GM21447 (cell line): ENCODE measurements at regions not wholly inside any gene's neighbourhood (a gene's known extent, or its start where the extent isn't known, plus 50 kb on each side); places are given as distances from the start of the nearest gene placed in this dataset.
A peak's percentile ranks its signal among the peaks of the same experiment; 100 is the strongest.
"Not testable (repeated sequence)": the region's sequence is repeated elsewhere in the genome, so short reads cannot be mapped to it uniquely, and the experiment has no call there.

ENCODE experiments used
- ATAC-seq: cut with Tn5 transposase; IDR thresholded peaks from one replicate; pipeline ENCODE4 v1.9.1; 2021; ENCODE audit not compliant: unreplicated experiment

DNA sequence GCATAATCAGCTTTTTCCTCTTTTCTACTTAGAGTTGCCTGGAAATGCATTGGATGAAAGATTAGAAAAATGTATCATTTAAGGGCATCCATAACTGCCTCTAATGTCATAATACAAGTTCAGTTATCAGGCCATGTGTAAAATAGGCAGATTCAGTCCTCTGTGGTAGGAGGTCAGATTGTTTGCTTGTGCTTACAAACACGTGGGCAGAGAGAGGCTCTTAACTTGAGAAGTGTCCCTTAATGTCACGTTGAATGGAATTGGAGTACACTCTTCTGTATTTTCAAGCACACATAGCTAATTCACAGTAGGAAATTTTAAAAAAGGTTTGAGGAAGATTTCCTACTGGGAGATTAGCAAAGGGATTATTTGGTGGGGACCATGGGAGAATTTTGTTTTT is 359.8 kb upstream of the MTPN start:
- ATAC-seq: no peak

DNA sequence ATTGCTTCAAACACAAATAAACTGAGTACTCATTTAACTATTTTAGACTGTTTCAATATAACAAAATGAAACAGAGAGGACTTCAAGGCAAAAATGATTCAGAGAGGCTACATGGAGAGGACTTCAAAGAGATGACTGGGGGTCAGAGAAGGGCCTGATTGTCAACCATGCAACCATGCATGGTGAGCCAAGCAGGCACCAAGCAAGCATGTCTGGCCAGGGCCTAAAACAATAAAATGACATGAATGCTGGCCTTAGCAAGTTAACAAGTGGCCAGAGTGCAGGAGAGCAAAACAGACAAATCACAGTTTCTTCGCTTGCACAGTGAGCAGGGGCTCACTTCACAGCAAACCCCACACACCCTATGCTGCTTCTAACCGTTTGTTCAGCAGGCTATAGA is 356.5 kb upstream of the MTPN start:
- no peak for ATAC-seq

DNA sequence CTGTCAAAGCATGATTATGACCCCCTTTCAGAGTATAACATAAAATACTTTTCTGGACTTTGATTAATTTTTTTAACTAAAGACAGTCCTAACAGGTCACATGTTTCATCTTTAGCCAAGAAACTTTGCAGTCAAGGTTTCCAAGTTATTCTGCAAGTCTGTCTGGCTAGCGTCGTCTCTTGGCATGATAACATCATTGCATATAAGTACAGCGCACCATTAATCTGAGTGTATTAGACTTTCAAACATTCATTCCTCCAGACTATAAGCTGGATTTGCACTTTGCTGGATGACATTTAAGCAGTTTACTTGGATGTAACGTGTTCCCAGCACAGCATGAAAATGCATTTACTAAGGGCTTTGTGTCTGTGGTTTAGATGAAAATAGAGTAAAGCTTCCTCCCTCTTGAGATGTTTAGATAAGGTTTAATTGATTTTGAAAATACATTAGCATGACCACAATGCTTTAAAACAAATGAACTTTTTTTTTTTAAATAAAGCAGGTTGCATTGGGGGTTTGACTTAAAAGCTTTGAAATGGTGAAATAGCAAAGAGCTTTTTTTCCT is 349.0 kb upstream of the MTPN start:
- ATAC-seq: no peak

DNA sequence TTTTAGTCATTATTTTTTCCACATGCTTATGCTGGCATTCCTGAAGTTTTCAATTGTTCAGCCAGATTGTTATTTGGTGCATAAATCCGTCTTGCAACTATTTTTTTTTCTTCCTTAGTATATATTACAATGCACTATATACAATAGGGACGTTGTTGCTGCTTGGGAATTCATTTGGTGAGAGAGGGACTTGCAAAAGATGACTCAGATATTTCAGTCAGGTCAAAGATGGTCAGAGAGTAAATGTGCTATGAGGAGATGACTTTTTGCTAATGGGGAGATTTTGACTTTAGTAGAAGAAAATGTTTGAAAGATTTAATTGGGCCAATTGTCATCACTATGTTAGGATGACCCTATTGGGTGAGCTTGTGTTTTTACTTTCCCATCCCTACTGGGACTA is 348.4 kb upstream of the MTPN start:
- ATAC-seq: no peak

DNA sequence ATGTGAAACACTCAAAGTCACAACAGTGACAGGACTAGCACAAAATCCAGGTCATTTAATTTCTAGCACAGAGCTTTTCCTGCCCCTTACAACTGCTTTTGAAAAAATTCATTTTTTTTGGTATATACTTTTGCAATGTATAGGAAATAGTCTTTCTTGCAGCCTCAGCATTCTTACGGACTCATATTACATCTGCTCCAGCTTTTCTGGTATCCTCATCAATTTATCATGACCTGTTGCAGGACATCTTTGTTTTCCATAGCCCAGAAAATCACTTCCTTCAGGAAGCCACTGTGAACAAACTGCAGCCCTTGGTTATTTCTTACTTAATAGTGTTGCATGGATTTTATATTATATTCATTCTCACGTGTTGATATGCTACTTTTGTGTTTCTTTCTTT is 347.9 kb upstream of the MTPN start:
- ATAC-seq: no peak

DNA sequence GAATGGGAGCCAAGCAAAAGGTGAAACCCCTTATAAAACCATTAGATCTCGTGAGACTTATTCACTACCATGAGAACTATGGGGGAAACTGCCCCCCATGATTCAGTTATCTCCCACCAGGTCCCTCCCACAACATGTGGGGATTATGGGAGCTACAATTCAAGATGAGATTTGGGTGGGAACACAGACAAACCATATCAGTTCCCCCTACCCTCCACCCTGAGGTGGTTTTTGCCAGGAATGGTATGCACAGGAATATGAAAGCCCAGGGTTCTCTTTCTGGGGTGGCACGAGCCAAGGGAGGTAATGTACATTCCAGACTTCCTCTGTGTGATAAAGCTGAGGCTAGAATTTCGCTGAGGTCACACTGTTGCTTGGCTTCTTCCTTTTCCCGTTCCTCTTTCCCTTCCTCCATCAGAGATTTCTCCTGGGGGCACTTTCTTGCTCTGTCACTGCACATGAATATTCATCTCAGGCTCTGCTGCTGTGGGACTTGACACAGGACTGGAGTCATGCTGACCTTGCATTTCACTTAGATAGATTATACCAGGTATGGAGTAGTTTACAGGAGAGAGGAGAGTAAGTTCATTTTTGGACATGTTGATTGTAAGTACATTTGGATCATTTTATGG is 347.0 kb upstream of the MTPN start:
- ATAC-seq: no peak

DNA sequence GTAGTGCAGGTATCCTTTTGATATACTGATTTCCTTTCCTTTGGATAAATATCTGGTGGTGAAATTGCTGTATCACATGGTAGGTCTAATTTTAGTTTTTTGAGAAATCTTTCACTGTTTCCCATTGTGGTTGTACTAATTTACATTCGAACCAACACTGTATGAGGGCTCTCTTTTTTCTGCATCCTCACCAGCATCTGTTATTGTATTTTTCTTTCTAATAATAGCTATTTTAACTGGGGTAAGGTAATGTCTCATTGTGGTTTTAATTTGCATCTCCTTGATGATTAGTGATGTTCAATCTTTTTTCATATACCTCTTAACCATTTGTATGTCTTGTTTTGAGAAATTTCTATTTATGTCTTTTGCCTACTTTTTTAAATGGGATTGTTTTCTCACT is 335.4 kb upstream of the MTPN start:
- ATAC-seq: no peak

DNA sequence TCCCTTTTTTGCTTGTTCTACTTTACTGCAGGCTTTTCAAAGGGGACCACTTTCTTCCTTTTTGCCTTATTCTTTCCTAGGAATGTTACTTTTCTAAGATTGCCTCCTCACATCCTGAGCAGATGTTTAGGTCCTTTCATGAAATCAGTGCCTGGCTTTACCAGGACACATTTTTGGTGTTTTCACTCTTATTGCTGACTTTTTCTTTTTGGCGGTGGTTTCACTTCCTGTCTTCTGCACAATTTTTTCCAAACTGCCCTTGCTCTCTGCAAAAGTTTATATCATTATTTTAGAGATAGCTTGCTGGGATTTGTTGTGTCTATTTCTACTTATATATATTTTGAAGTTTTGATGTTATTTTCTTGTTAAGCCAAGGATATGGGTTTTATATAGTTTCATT is 332.2 kb upstream of the MTPN start:
- ATAC-seq: no peak

DNA sequence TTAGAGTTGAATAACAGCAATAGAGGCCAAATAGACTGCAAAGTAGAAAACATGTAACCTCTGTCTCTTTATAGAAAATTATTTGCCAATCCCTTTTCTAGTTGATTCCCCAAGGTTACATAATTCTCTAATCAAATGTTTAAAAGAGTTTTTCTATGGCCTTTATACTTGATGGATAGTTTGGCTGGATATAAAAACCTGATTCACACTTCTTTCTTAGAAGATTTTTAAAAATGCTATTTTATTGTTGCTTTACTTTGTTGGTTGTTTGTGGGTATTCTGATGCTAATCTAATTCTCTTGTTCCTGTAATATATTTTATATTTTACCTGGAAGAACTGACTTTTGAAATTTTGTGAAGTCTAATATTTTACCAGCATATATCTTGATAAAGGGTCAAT is 331.1 kb upstream of the MTPN start:
- no peak for ATAC-seq

DNA sequence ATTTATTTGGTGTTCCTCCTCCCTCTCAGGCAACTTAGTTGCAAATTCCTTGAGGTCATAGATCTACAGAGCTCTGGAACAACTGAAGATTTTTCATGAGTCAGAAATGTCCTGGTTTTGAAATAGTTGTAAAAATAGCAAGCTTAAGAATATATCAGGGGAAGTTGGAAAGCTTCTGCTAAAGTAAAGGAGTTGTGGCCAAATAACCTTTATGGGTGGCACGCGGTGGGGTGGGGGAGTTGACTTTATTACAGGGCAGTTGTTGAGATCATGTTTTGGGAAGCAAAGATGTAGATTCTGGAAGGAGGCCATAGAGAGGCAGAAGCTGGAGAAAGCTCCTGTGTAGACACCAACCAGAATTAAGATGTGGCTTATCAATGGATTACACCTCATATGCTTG is 326.0 kb upstream of the MTPN start:
- ATAC-seq: no peak

DNA sequence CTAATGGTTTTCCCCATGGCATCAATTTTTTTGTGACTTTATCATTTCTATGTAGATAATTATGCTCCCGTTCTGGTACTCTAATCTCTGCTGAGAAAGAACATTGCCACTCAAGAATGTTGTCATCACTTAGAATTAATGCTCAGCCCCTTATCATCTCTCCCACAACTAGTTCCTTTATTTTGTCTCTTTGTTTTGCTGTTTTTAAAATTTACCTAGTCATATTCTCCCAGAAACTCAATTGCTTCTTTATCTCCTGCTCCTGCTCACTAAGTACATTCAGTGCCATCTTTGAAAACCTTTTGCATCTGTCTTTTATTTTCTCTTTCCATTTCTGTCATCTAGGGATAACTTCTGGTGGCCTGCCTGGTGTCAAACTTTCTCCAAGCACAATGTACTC is 324.9 kb upstream of the MTPN start:
- ATAC-seq: no peak

DNA sequence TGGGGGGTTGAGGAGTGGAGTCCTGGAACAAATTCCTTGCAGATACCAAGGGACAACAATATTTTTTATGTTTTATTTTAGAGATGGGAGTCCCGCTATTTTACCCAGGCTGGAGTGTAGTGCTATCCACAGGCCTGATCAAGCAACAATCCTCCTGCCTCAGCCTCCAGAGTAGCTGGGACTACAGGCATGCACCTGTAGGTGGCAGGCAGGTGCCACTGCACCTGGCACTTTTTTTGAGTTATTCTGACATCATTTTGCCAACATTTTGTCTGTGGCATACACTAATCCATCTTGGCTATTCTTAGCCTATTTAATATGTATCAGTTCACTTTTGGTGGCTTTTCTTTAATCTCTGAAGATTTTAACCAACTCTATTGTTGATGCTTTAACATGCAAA is 317.8 kb upstream of the MTPN start:
- ATAC-seq: no peak

DNA sequence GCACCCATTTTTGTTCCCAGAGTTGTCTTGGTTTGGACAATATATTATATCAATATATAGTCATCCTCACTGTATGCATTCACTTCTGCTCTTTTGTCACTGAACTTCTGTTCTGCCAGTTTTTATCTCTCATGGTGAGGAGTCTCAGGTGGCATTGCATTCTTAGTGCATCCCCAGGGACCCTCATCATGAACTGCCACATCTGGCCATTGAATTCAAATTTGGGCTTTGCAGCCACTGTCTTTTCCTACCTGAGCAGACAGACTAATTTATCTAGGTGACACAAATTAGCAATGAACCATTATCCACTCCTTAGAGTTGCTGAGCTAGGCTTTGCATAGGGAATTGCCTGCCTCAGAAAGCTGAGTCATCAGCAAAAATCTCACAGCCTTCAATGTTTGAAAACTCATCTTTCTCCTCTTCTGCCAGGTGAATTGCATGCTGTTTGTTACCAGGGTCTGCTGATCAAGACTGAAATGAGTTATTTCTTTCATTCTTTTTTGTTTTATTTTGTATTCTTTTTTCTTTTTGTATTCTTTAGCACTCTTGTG is 316.8 kb upstream of the MTPN start:
- no peak for ATAC-seq

DNA sequence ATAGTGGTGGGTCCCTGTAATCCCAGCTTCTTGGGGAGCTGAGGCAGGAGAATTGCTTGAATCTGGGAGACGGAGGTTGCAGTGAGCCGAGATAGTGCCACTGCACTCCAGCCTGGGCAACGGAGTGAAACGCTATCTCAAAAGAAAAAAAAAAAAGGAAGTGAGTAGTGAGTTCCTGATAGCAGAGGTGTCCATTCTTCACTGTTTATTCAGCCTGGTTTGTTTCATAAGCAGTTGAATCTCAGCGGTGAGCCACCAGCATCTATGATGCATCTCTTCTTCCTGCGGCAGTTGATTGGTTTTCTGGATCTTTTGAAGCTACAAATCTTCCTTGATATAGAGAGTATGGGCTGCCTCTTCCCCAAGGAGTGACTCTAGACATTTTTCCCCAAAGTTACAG is 316.1 kb upstream of the MTPN start:
- ATAC-seq: peak; percentile 96

DNA sequence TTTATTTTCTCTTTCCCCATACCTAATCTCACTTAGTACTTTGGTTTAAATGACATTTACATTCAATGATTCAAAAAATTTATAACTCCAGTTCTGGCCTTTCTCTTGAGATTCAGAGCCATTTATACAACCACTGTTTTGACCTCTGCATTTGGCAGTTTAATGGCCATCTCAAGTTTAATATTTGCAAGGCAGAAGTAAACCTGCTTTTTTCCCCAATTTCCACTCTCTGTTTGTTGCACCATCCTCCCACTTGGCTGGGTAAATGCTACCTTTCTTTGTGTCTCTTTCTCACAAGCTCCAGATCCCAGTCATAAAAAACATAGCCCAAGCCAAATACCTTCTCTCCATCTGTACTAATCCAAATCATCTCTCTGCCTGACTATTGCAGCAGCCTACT is 315.2 kb upstream of the MTPN start:
- ATAC-seq: no peak

DNA sequence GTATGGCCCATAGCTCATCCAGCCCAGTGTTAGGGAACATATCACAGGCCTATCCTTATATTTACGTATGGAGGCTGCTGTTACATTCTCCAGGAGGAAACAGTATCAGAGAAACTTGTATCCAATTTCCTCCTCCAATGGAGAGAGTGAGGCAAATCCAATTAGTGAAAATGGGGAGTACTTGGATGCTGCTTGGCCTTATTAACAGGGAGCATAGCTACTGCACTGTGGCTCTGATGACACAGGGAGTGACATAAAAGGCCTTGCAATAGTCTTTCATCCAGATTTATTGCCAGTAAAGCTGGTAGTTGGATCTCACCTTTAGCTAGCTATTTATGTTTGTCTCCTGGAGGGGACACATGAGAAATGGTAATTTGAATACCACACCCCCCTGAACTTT is 313.2 kb upstream of the MTPN start:
- ATAC-seq: no peak

DNA sequence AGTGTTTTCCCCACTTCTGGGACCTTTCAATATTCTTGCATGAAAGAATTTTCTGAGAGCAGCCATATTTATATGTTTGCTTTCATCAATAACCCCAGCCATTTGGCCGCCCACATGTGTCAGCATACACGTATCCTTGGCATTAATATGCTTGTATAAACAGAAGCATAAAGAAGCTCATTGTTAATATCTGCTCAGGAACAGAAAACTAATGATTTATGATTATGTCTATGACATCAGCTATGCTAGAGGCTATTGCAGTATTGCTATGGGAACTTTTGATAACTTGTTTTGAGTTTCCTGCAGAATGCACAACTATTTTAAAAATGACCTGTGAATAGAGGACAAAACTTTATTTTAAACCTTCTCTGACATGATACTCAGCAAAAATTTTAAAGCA is 300.9 kb upstream of the MTPN start:
- no peak for ATAC-seq

DNA sequence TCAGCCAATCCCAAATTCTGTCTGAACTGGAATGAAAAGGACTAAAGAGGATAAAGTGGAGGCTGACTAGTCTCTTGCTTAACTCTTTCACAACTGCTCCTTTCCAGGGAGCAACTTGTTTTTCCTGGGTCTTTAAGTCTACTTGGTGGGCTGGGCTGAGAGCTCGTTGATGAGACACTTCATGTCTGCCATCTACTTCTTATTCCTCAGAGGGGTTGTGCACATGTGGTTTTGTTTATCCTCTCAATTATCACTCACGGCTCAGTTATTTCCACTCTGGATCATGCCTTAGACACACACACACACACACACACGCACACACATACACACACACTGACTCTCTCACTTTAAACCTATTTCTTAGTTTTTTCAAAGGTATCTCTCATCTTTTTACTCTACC is 298.6 kb upstream of the MTPN start:
- no peak for ATAC-seq

DNA sequence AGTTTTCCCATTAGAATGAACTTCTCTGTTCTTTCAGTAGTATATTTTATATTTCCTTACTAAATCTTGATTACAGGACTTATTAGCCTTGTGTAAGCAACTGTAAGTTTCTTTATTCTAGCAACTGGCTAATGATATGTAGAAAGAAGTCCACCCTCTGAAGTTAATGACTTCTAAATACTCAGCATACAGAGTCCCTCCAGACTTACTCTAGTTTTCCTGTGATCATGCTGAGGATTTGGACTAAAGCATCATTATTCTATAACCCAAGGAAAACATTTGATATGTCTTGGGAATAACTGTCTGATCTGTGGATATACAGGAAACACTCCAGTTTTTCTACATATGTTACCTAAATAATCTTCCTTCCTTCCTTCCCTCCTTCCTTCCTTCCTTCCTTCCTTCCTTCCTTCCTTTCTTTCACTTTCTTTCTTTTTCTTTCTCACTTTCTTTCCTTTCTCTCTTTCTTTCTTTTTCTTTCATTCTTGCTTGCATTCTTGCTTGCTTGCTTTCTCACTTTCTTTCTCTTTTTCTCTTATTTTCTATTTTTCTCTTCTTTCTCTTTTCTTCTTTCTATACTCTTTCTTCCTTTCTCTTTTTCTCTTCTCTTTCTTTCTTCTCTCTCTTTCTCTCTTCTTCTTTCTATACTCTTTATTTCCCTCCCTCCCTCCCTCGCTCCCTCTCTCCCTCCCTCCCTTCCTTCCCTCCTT is 297.6 kb upstream of the MTPN start:
- no peak for ATAC-seq

DNA sequence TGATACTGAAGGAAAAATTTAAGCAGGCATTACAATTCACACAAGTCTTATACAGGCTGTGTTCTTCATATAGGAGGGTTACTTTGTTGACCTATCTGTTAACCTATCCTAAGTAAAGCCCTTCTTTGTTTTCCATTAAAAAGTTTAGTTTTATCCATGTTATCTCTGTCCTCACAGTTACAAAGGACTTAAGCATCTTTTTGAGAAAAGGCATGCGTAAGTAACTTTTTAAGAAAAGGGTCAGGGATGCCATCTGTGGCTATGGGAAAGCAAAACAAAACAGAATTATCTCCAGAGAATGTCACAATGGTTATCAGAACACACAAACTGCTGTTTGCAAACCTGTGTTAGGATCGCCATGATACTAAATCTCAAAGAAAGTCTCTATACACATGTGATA is 295.8 kb upstream of the MTPN start:
- ATAC-seq: no peak

DNA sequence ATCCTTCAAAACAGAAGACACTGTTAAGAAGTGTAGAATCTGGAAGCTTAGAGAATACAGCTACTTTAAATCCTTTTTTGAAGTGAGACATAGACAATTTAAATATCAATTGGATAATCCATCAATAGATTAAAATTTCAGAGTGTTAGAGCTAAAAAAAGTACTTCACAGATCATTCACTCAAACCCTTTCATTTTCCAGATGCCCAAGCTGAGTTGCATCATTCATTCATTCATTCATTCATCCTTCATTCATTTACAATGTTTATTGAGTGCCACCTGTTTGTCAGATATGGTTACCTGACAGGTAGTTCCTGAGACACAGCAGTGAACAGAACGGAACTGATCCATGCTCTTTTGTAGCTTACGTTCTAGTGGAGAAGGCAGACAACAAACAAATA is 290.7 kb upstream of the MTPN start:
- no peak for ATAC-seq

DNA sequence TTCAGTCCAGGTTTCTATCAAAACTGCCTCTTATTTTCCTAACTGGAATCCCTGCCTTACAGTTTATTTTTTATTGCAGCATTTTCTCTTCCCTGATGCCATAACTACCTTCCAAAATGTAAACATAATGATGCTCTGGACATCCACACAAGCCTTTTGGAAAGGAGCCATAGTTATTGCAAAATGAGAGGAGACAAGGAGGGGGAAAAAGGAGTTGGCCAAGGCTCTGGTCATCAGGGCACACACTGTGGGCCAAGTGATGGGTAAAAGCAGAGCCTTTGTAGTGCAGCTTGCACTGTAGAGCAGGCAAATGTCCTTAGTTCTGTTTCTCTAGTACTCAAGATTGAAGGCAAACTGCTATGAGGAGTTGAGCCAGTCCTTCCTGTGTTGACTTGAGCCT is 289.3 kb upstream of the MTPN start:
- ATAC-seq: no peak

DNA sequence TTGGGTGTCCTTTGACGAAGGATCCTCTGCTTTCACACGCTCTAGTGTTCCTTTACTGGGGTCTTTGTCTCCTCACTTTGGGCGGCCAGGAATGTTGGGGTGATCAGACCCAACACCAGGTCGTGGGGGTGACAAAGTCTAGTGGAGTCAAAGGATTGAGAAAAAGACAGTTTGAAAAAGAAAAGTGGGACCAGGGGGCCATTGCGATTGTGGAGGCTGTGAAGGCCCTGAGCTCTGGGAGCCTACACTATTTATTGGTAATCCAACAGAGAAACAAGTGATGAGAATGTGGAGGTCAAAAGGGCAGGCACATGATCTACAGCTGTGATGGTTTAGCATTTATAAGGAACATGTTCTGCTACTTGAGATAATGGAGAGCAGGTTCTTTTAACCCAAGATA is 287.1 kb upstream of the MTPN start:
- ATAC-seq: not testable (repeated sequence)
